HG02623 (cell line): ENCODE measurements at regions not wholly inside any gene's neighbourhood (a gene's known extent, or its start where the extent isn't known, plus 50 kb on each side); places are given as distances from the start of the nearest gene placed in this dataset.
"Not testable (repeated sequence)": the region's sequence is repeated elsewhere in the genome, so short reads cannot be mapped to it uniquely, and the experiment has no call there.

ENCODE experiments used
- ATAC-seq: cut with Tn5 transposase; IDR thresholded peaks from one replicate; pipeline ENCODE4 v1.9.1; 2021; ENCODE audit warnings: moderate library complexity; ENCODE audit not compliant: unreplicated experiment

GRCh38 chr6:150734235-150734634, 131.3 kb upstream of the MTHFD1L start:
- no peak for ATAC-seq

- ATAC-seq = no peak
These were observed 130.1 kb upstream of the MTHFD1L start for GRCh38 chr6:150735341-150735851.

- no peak for ATAC-seq
These were observed 127.3 kb upstream of the MTHFD1L start for GRCh38 chr6:150738092-150738629.

GRCh38 chr6:150739711-150740349, 125.7 kb upstream of the MTHFD1L start:
- no peak for ATAC-seq

GRCh38 chr6:150740453-150740852, 125.0 kb upstream of the MTHFD1L start:
- no peak for ATAC-seq

GRCh38 chr6:150741633-150742200, 123.8 kb upstream of the MTHFD1L start:
- ATAC-seq = no peak

- no peak for ATAC-seq
These were observed 120.8 kb upstream of the MTHFD1L start for GRCh38 chr6:150744522-150745260.

- no peak for ATAC-seq
These were observed 119.6 kb upstream of the MTHFD1L start for GRCh38 chr6:150745896-150746295.

- no peak for ATAC-seq
These were observed 118.3 kb upstream of the MTHFD1L start for GRCh38 chr6:150747155-150747554.

- ATAC-seq = no peak
These were observed 116.3 kb upstream of the MTHFD1L start for GRCh38 chr6:150749091-150749670.

GRCh38 chr6:150751296-150751695, 114.2 kb upstream of the MTHFD1L start:
- no peak for ATAC-seq

GRCh38 chr6:150752409-150752808, 113.1 kb upstream of the MTHFD1L start:
- no peak for ATAC-seq

- no peak for ATAC-seq
These were observed 112.0 kb upstream of the MTHFD1L start for GRCh38 chr6:150753371-150754064.

- ATAC-seq = no peak
These were observed 110.5 kb upstream of the MTHFD1L start for GRCh38 chr6:150755042-150755441.

- ATAC-seq = no peak
These were observed 110.0 kb upstream of the MTHFD1L start for GRCh38 chr6:150755524-150755923.

GRCh38 chr6:150756173-150756572, 109.3 kb upstream of the MTHFD1L start:
- no peak for ATAC-seq

GRCh38 chr6:150757807-150758206, 107.7 kb upstream of the MTHFD1L start:
- ATAC-seq = not testable (repeated sequence)

GRCh38 chr6:150759483-150759882, 106.0 kb upstream of the MTHFD1L start:
- no peak for ATAC-seq

GRCh38 chr6:150761771-150762170, 103.7 kb upstream of the MTHFD1L start:
- ATAC-seq = no peak

- ATAC-seq = no peak
These were observed 101.0 kb upstream of the MTHFD1L start for GRCh38 chr6:150764334-150765066.
